Muscle of leg (tissue), 3 donors: ENCODE measurements at regions not wholly inside any gene's neighbourhood (a gene's known extent, or its start where the extent isn't known, plus 50 kb on each side); places are given as distances from the start of the nearest gene placed in this dataset.
"Not testable (repeated sequence)": the region's sequence is repeated elsewhere in the genome, so short reads cannot be mapped to it uniquely, and the experiment has no call there.

Experiments used
- DNase-seq: peaks from one replicate; pipeline ENCODE4 v3.0.0; 2013
- H3K27ac ChIP-seq: one replicate; pipeline ENCODE4 v1.5.1; 2013; ENCODE audit warnings: mild to moderate bottlenecking, low read length, control low read depth
- H3K27me3 ChIP-seq: one replicate; pipeline ENCODE4 v1.6.1; 2013; ENCODE audit warnings: low read length; ENCODE audit not compliant: control insufficient read depth, insufficient read depth
- H3K36me3 ChIP-seq: one replicate; pipeline ENCODE4 v1.6.1; 2013; ENCODE audit warnings: low read length; ENCODE audit not compliant: control insufficient read depth, insufficient read depth
- H3K4me1 ChIP-seq: one replicate; pipeline ENCODE4 v1.6.1; 2013; ENCODE audit warnings: low read length; ENCODE audit not compliant: control insufficient read depth, insufficient read depth
- H3K4me3 ChIP-seq: one replicate; pipeline ENCODE4 v1.5.1; 2013; ENCODE audit warnings: low read length, control low read depth
- H3K9me3 ChIP-seq: replicated peaks from 2 replicates; pipeline ENCODE4 v1.6.1; 2013; ENCODE audit warnings: low read depth, low read length; ENCODE audit not compliant: control insufficient read depth
- WGBS: methylation state at CpG from one replicate; pipeline ENCODE4 v1.1.5; 2013; ENCODE audit warnings: missing lambda C conversion rate; ENCODE audit not compliant: insufficient coverage; 5-methylcytosine and 5-hydroxymethylcytosine counted together

GRCh38 chr9:110125763-110126351 is 82.1 kb downstream of the C9orf152 start:
- WGBS: 54% methylated on average over 8 of the region's 8 CpGs
- H3K4me1 ChIP-seq: peaks cover 62% of the 10 kb centered on the region
- no peaks in the 10 kb centered on the region for H3K9me3 ChIP-seq
- H3K4me3 ChIP-seq: peak overlapping the region; percentile 19
- no peak for DNase-seq
- H3K27me3 ChIP-seq: no peaks in the 10 kb centered on the region
- peaks cover 3% of the 10 kb centered on the region for H3K36me3 ChIP-seq
- H3K27ac ChIP-seq: peak overlapping the region; percentile 95

GRCh38 chr9:110126499-110126941 is 81.4 kb downstream of the C9orf152 start:
- Histone ChIP-seq H3K36me3 (no peaks in the 10 kb centered on the region), H3K27me3 (no peaks in the 10 kb centered on the region), H3K27ac (peak overlapping the region; percentile 95), H3K4me1 (peaks cover 62% of the 10 kb centered on the region), H3K4me3 (peak overlapping the region; percentile 13), H3K9me3 (no peaks in the 10 kb centered on the region)
- DNase-seq: peak; percentile 81
- WGBS: 39% methylated on average over 4 of the region's 7 CpGs

- peak; percentile 98 for DNase-seq
- H3K9me3 ChIP-seq: no peaks in the 10 kb centered on the region
- H3K27ac ChIP-seq: peak overlapping the region; percentile 95
- H3K4me3 ChIP-seq: peak overlapping the region; percentile 35
- H3K27me3 ChIP-seq: no peaks in the 10 kb centered on the region
- 4% methylated on average over 14 of the region's 23 CpGs for WGBS
- H3K36me3 ChIP-seq: no peaks in the 10 kb centered on the region
- H3K4me1 ChIP-seq: peaks cover 62% of the 10 kb centered on the region
Observed at GRCh38 chr9:110126986-110127864, 80.7 kb downstream of the C9orf152 start.

GRCh38 chr9:110128664-110129329 is 79.2 kb downstream of the C9orf152 start:
- Histone ChIP-seq H3K27ac (peak overlapping the region; percentile 95), H3K27me3 (no peaks in the 10 kb centered on the region), H3K4me3 (no peak overlapping the region), H3K36me3 (no peaks in the 10 kb centered on the region), H3K4me1 (peaks cover 58% of the 10 kb centered on the region), H3K9me3 (no peaks in the 10 kb centered on the region)
- WGBS: 71% methylated on average over 2 of the region's 7 CpGs
- peak; percentile 28 for DNase-seq

GRCh38 chr9:110129425-110129824 is 78.5 kb downstream of the C9orf152 start:
- DNase-seq: no peak
- peaks cover 51% of the 10 kb centered on the region for H3K4me1 ChIP-seq
- no peaks in the 10 kb centered on the region for H3K36me3 ChIP-seq
- WGBS: no CpG with 5 or more reads among the region's 1 CpG
- no peak overlapping the region for H3K4me3 ChIP-seq
- H3K27me3 ChIP-seq: no peaks in the 10 kb centered on the region
- H3K27ac ChIP-seq: peak overlapping the region; percentile 95
- H3K9me3 ChIP-seq: no peaks in the 10 kb centered on the region

GRCh38 chr9:110130211-110130610 is 77.7 kb downstream of the C9orf152 start:
- no CpG with 5 or more reads among the region's 3 CpGs for WGBS
- H3K9me3 ChIP-seq: no peaks in the 10 kb centered on the region
- no peak overlapping the region for H3K27ac ChIP-seq
- H3K4me1 ChIP-seq: peaks cover 45% of the 10 kb centered on the region
- H3K36me3 ChIP-seq: no peaks in the 10 kb centered on the region
- no peaks in the 10 kb centered on the region for H3K27me3 ChIP-seq
- DNase-seq: no peak
- no peak overlapping the region for H3K4me3 ChIP-seq

- H3K4me1 ChIP-seq: peaks cover 38% of the 10 kb centered on the region
- no CpG with 5 or more reads among the region's 6 CpGs for WGBS
- no peak overlapping the region for H3K4me3 ChIP-seq
- no peak for DNase-seq
- no peaks in the 10 kb centered on the region for H3K27me3 ChIP-seq
- H3K27ac ChIP-seq: no peak overlapping the region
- no peaks in the 10 kb centered on the region for H3K9me3 ChIP-seq
- H3K36me3 ChIP-seq: no peaks in the 10 kb centered on the region
Observed at GRCh38 chr9:110130791-110131416, 77.1 kb downstream of the C9orf152 start.

GRCh38 chr9:110131499-110131898 is 76.5 kb downstream of the C9orf152 start:
- Histone ChIP-seq H3K27me3 (no peaks in the 10 kb centered on the region), H3K4me3 (no peak overlapping the region), H3K4me1 (peaks cover 32% of the 10 kb centered on the region), H3K9me3 (no peaks in the 10 kb centered on the region), H3K36me3 (peaks cover 6% of the 10 kb centered on the region), H3K27ac (no peak overlapping the region)
- no peak for DNase-seq
- WGBS: 100% methylated on average over 1 of the region's 2 CpGs

GRCh38 chr9:110132531-110132930 is 75.4 kb downstream of the C9orf152 start:
- H3K27ac ChIP-seq, H3K9me3 ChIP-seq, DNase-seq, H3K4me3 ChIP-seq, H3K27me3 ChIP-seq: not testable (repeated sequence)
- Histone ChIP-seq H3K36me3 (peaks cover 16% of the 10 kb centered on the region), H3K4me1 (peaks cover 24% of the 10 kb centered on the region)
- 100% methylated on average over 1 of the region's 3 CpGs for WGBS

GRCh38 chr9:110133059-110133458 is 74.9 kb downstream of the C9orf152 start:
- DNase-seq: no peak
- H3K36me3 ChIP-seq: peaks cover 21% of the 10 kb centered on the region
- H3K4me3 ChIP-seq: no peak overlapping the region
- H3K9me3 ChIP-seq: no peaks in the 10 kb centered on the region
- peaks cover 19% of the 10 kb centered on the region for H3K4me1 ChIP-seq
- no peaks in the 10 kb centered on the region for H3K27me3 ChIP-seq
- H3K27ac ChIP-seq: no peak overlapping the region
- 67% methylated on average over 1 of the region's 3 CpGs for WGBS
